NT2/D1 (cell line): ENCODE measurements at regions not wholly inside any gene's neighbourhood (a gene's known extent, or its start where the extent isn't known, plus 50 kb on each side); places are given as distances from the start of the nearest gene placed in this dataset.

Experiments
- DNase-seq: peaks from one replicate; pipeline ENCODE4 v3.0.0-alpha.2; 2011; ENCODE audit warnings: low read depth, low spot score
- H3K27me3 ChIP-seq: 2 replicates; pipeline ENCODE4 v1.6.0; 2011; ENCODE audit warnings: mild to moderate bottlenecking; ENCODE audit not compliant: insufficient read length, insufficient read depth
- H3K36me3 ChIP-seq: 2 replicates; pipeline ENCODE4 v1.6.1; 2011; ENCODE audit warnings: mild to moderate bottlenecking, low read length, mixed read lengths; ENCODE audit not compliant: insufficient read depth, insufficient read length
- H3K4me1 ChIP-seq: 2 replicates; pipeline ENCODE4 v1.5.1; 2011; ENCODE audit not compliant: insufficient read depth, insufficient read length
- H3K4me3 ChIP-seq: 2 replicates; pipeline ENCODE4 v1.5.1; 2011; ENCODE audit warnings: low read depth; ENCODE audit not compliant: insufficient read length
- H3K9ac ChIP-seq: 2 replicates; pipeline ENCODE4 v1.6.0; 2011; ENCODE audit warnings: low read depth; ENCODE audit not compliant: insufficient read length
- H3K9me3 ChIP-seq: 2 replicates; pipeline ENCODE4 v1.5.1; 2011; ENCODE audit warnings: mild to moderate bottlenecking, low read length; ENCODE audit not compliant: insufficient read depth
- SUZ12 ChIP-seq: IDR thresholded peaks from 2 replicates; pipeline ENCODE4 v1.6.1; 2011; ENCODE audit not compliant: insufficient read length, insufficient read depth; ENCODE audit errors: extremely low read depth
- YY1 ChIP-seq: IDR thresholded peaks from 2 replicates; pipeline ENCODE4 v1.6.1; 2011; ENCODE audit not compliant: insufficient read length, insufficient read depth
- ZNF274 ChIP-seq: IDR thresholded peaks from 2 replicates; pipeline ENCODE4 v1.6.1; 2011; ENCODE audit warnings: mild to moderate bottlenecking, low read depth, low read length

- no peaks in the 10 kb centered on the region for H3K27me3 ChIP-seq
- no peak for DNase-seq
- H3K4me1 ChIP-seq: no peaks in the 10 kb centered on the region
- no peaks in the 10 kb centered on the region for H3K9me3 ChIP-seq
- TF ChIP-seq ZNF274: no peak
- TF ChIP-seq SUZ12: no peak
- no peak for TF ChIP-seq YY1
- no peaks in the 10 kb centered on the region for H3K36me3 ChIP-seq
- H3K4me3 ChIP-seq: no peak overlapping the region
- no peak overlapping the region for H3K9ac ChIP-seq
Observed at GRCh38 chrX:94961730-94962129, 1287.7 kb downstream of the FAM133A start.

GRCh38 chrX:94977562-94977961 is 1303.6 kb downstream of the FAM133A start:
- H3K4me1 ChIP-seq: no peaks in the 10 kb centered on the region
- no peak for DNase-seq
- H3K27me3 ChIP-seq: no peaks in the 10 kb centered on the region
- H3K9me3 ChIP-seq: no peaks in the 10 kb centered on the region
- TF ChIP-seq YY1: no peak
- no peak for TF ChIP-seq ZNF274
- TF ChIP-seq SUZ12: no peak
- H3K36me3 ChIP-seq: no peaks in the 10 kb centered on the region
- H3K9ac ChIP-seq: no peak overlapping the region
- H3K4me3 ChIP-seq: no peak overlapping the region

GRCh38 chrX:94977986-94978385 is 1304.0 kb downstream of the FAM133A start:
- DNase-seq: no peak
- TF ChIP-seq ZNF274 (no peak), SUZ12 (no peak), YY1 (no peak)
- Histone ChIP-seq H3K4me1 (no peaks in the 10 kb centered on the region), H3K27me3 (no peaks in the 10 kb centered on the region), H3K36me3 (no peaks in the 10 kb centered on the region), H3K4me3 (no peak overlapping the region), H3K9ac (no peak overlapping the region), H3K9me3 (no peaks in the 10 kb centered on the region)
